DMS 273 (cell line): ENCODE measurements at regions not wholly inside any gene's neighbourhood (a gene's known extent, or its start where the extent isn't known, plus 50 kb on each side); places are given as distances from the start of the nearest gene placed in this dataset.
A peak's percentile ranks its signal among the peaks of the same experiment; 100 is the strongest.

Experiments used
- DNase-seq: peaks from one replicate; lab custom pipeline; 2025; ENCODE audit not compliant: unreplicated experiment; lab: John Stamatoyannopoulos, UW

DNA sequence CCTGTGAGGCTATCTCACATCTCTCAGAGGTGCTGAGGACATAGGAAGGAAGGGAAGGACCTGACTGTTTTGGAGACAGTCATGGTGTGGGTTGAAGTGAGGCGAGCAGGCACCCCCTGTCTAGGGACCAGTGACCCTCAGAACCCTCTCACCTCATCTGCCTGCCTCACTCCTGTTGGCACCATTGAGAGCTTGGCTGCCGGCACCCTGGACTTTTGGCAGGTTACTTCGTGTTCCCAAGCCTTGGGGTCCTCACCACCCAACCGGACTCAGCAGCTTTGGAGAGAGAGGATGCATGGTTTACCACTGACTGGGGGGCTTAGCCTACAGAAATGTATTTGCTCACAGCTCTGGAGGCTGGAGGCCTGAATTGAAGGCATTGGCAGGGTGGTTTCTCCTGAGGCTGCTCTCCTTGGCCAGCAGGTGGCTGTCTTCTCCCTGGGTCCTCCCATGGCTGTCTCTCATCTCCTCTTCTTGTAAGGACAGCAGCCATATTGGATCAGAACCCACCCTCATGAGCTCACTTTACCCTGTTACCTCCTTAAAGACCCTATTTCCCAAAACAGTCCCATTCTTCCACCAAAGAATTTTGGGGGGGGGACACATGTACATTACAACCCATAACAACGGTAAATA is 142.0 kb downstream of the TSN start:
- peak; percentile 81 for DNase-seq

DNA sequence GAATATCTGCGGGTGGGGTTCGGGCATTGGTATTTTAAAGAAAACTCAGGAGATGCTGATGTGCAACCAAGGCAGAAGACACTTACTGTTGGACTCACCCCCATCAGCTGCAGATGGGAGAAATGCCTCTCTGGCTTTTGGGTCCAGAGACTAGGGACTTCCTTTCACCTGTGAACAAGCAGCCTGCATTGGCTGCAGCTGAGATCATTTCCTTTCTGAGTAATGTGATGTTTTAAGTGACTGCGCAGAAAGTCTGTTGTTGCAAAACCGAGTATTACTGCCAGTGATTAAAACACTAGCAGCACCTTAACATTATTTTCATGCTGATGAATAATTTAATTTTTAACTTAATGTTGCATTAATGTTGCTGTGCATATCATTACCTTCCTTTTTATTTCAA is 143.0 kb downstream of the TSN start:
- no peak for DNase-seq

DNA sequence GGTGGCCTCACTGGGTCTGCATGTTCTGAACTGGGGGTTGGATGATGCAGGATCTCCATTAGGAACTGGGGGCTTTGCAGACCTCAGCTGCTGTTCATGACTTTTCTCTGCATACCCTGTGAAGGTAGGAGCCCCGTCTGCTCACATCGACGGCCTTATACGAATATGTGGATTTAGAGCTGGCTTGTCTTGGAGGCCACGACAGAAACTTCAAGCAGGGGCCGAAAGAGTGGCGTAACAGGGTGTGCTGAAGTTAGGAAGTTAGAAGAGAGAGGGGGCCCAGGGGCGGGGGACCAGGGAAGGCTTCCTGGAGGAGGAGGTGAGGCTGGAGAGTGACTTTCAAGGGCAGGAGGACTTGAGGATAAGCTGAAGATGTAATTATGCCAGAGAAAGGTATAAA is 144.9 kb downstream of the TSN start:
- DNase-seq: no peak

DNA sequence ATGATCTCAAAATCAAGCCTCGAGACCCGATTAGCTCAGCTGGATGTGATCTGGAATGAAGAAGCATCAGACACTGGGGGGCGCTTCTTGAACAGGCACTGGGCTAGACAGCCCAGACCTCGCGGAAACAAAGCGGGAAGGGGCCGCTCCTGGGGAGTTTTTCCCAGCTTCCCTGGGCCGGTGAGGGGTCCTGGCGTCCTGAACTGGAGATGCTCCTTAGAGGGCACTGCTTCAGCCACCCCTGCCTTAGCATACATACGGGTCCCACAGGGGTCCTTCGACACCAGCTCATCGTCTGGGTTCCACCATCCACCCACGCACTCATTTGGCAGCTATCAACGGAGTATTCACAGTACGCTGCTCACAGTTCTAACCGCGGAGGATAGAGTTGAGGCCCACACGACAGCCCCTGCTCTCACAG is 146.7 kb downstream of the TSN start:
- peak; percentile 17 for DNase-seq

DNA sequence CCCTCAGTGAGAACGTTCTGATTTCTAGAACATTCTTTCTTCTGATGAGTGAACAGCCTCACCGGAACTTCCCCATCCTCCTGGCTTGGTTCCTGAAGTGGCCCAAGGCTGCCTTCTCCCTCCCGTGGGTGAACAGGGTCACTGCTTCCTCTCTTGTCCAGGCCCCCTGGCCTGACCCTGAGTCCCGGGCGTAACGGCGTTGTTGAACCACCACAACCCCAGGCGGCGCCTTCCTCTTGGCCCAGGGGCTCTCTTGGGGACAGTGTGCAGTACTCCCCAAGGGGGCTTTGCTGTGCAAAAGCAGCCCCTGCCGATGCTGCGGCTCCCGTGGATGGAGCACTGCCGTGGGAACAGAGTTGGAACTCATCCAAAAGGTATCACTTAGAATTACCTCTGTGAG is 147.2 kb downstream of the TSN start:
- DNase-seq: no peak

DNA sequence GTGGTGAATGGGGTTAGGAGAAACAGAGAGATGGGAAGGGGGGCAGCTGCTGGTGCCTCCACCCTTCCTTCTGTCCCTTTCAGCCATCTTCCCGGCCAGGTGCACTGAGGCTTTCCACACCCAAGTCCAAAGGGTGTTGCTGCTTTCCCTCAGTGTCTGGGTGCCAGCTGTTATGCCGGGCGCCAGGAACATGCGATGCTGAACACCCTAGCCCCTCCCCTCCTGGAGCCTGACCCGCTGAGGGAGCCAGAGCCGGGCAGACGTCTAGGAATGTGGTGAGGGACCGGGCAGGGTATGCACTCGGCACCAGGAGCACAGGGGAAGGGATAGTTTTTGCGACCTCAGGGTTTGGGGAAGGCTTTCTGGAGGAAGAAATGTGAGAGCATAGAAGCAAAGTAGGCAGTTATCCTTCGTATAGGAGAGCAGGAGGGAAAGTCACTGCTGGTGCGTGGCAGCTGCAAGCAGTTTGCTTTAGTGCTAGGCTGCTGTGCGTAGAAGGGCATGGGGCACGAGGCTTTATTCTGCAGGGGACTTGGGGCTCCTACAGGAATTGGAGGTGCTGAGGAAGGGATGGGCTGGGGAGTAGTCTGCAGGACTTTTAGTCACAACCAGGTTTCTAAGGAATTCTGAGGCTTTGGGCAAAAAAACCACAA is 147.7 kb downstream of the TSN start:
- peak; percentile 76 for DNase-seq

DNA sequence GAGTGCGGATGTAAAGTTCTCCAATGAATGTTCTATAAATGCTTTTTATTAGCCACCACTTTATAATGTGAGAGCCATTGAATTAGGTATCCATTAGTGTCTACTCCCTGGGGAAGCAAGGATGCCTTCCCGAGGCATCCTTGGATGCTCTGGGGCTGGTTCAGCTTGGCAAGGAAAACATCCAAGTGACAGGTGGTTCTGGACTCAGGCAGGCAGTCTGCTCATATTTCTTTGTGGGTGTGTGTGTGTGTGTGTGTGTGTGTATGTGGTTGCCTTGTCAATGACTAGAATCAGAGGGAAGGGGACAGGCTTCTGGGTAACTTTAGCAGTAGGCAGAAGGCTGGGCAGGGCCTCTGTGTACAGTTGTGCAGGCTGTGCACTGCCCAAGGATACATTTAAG is 149.2 kb downstream of the TSN start:
- peak; percentile 57 for DNase-seq

DNA sequence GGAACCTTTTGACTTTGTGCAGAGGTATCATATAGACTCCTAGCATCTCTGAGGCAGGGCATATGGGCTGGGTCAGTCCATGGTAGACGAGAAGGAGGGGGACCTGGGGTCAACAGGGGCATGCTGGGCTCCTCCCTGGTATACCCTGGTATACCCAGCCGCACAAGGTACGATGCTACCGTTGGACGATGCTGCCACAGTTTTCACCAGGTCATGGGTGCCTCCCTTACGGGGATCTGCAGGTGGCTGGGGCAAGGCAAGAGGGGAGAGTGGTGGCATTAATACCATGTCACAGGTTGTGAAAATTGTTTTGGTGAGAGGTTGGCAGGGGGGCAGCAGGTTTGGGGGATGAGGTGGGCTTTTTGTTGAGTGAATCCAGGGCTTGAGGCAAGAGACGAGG is 149.8 kb downstream of the TSN start:
- DNase-seq: no peak

DNA sequence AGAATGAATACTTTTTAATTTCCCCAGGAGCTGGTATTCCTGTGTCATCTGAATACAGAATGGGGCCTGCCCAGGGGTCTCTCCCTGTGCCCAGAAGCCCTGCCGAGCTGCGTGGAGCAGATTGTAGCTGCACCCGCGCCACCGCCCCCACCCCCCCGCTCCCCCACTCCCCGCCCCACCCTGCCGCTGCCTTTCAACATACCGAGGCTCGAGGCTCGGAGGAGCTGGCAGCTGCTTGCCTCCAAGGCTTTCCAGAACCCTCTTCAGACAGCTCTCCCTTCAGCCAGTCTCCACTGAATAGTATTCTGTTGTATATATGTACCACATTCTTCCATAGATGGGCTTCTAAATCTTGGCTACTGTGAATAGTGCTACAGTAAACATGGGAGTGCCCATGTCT is 150.7 kb downstream of the TSN start:
- no peak for DNase-seq

DNA sequence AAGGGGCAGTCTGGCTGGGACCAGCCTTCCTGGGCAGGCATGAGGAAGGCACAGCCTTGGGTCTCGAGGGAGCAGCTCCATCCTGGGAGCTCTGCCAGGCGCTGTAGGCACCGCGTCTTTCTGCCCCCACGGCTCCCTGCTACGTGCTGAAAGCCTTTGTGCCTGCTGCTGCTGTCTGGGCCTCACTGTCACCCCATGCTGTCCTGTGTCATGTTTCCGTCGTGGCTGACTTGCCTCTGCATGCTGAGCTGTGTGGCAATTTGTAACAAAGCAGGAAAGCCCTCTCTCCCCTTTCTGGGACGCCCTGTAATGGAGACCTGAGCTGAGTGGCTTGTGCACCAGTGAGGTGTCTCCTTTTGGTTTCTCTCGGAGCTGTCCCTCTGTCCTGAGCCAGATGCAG is 152.5 kb downstream of the TSN start:
- DNase-seq: peak; percentile 58

DNA sequence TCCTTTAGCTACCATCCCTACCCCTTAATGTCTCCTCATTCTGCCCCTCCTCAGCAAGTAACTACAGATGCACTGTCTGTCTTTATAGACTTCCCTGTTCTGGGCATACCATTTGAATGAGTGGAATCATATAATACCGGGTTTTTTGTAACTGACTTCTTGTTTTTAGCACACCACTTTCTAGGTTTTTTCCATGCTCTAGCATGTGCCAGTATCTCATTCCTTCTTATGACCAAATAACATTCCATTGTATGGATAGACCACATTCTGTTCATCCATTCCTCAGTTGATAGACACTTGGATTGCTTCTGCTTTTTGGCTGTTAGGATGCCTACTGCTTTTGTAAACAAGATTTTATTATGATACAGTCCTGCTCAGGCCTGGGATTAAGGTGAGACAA is 154.7 kb downstream of the TSN start:
- DNase-seq: no peak

DNA sequence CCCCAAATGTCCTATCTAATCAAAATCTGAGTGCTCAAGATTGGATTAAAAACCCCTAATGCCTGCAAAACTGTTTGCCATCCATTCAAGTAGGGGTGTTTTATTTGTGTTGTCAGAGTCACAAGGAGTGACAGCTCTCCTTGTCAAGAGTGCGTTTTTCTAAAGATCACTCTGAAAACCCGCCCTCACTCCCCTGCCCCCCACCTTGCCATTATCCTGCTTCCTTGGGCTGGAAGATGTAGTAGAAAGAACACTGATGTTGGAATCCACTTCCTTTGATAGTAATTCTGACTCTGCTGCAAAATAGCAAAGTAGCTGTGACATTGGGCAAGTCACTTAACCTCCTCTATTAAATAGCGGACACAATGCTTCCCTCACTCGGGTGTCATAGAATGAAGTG is 155.6 kb downstream of the TSN start:
- no peak for DNase-seq

DNA sequence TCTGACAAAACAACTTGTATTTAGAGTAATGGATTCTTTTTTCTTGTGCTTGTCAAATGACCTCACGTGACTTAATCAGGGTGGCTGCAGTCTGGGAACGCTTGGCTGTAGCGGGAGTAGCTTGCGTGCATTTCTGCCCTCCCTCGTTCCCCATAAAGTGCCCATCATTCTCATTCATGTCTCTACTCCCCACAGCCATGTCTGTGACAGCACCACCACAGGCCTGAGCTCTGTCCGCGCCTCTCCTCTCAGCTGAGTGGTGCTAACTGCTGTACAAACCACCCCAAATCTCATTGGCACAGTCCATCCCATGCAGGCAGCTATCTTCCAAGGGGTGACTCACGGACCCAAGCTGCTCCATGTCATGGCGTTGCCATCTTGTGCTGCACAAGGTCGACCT is 161.7 kb downstream of the TSN start:
- no peak for DNase-seq

DNA sequence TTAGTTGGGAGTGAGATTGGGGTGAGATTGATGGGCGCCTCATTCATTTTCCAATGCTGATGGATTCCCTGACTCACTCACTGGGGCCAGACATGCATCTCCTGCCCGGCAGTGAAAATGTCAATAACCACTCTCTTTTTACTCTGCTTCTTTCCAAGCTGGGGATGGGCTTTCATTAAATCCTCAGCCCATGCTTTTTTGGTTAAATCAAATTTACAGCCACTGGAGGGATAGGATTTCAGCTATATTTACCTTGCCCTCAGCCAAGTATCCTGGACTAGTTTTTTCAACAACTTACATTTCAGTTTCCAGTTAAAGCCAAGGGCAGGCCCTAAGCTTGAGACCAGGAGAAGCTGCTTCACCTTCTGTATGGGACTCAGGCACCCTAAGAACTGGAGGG is 162.8 kb downstream of the TSN start:
- DNase-seq: no peak

DNA sequence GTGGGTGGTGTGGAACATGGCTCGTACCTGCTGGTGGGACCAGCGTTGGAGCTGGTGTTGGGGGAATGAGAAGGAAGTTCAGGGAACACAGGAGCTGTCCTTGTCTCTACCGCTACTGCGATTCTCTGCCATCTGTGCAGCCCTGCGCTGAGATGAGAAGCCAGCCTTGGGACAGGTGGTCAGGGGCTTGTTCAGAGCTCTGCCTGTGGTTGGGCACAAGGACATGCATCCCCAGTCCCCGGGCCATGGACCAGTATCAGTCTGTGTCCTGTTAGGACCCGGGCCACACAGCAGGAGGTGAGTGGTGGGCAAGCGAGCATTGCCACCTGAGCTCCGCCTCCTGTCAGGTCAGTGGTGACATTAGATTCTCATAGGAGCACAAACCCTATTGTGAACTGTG is 164.4 kb downstream of the TSN start:
- no peak for DNase-seq

DNA sequence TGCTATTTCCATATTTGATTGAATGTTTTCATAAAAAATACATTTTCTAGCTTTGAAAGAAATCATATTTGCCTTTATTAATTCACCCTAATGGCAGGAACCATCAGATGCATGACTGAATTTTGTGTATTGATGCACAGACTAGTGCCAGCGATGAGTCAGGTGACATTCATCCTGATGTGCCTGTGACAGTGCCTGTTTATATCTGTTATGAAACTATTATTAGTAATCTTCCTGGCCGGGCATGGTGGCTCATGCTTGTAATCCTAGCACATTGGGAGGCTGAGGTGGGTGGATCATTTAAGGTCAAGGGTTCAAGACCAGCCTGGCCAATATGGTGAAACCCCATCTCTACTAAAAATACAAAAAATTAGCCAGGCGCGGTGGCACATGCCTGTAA is 170.0 kb downstream of the TSN start:
- no peak for DNase-seq

DNA sequence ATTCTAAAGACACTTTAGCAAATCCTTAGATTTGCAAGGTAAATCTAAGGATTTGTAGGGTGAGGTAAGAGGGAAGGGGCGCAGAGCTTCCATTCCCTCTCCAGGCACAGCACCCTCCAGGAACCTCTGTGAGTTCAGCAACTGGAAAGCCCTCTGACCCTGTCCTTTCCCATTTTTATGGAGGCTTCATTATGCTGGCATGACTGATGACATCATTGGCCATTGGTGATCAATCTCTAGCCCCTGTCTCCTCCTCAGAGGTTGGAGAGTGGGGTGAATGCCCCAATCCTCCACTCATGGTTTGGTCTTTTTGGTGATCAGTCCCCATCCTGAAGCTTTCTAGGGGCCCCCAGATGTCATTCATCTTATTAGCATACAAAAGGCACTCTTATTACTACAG is 187.8 kb downstream of the TSN start:
- no peak for DNase-seq

DNA sequence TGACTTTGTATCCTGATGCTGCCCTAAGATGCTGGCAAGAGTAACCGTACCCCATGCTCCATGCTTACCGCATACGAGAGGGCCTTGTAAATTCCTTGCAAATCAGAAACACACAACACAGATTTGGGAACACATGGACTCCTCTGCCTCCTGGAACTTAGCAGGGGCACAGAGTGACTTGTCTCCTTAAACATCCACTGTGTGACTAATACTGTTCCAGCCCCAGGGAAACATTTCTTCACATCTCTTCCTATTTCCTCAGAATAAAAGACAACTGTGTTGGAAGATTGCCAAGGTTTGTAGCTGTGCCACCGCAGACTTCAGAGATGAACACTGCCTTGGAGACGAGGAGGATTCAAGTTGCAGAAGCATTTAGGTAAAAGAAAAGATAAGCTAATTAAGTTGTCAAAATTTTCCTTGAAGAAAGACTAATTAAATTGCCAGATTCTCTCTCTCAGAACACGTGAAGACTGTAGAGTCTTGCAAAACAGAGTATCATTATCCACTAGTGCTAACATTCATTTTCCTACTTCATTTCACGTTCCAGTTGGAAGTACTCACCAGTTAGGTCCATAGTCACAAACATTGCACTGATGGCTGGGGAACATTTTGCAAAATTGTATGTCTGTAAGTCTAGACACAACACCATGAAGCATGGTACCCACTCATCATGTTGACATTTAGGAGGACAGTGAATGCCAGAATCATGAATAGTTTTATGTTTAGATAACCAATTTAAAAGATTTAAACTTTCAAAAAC is 188.8 kb downstream of the TSN start:
- peak; percentile 28 for DNase-seq

DNA sequence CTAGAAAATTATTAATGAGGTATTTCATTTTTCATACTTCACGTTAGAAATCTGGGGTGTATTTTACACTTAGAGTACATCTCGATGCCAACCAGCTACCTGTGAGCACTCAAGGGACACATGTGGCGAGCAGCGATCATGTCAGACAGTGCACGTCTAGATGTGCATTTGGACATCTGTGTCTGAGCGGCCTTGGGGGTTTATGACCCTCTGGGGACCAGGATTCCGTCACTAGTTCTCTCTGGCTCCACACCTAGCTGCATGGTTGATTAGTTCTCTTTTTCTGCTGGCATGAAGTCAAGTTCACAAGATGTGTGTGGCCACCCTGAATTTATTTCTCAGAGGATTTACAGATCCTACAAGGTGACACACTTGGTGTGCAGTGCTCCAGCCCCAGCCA is 192.2 kb downstream of the TSN start:
- DNase-seq: peak; percentile 61

DNA sequence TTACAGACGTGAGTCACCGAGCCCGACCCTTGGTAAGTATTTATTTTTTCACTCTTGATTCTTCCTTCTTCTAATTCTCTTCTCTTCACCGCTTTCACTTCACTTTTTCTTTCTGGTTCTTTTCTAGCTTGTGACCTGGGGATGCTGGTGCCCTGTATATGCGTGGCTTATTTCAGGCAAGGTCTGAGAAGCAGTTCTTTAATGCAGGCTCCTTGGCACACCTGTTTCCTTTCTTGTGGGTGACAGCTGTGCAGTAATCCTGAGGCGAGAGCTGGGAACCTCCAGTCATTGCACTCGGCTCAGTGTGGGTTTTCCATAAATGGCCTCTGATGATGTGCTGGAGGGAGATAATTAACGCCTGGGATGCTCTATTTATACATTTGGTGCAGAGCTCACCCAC is 193.8 kb downstream of the TSN start:
- DNase-seq: peak; percentile 37

DNA sequence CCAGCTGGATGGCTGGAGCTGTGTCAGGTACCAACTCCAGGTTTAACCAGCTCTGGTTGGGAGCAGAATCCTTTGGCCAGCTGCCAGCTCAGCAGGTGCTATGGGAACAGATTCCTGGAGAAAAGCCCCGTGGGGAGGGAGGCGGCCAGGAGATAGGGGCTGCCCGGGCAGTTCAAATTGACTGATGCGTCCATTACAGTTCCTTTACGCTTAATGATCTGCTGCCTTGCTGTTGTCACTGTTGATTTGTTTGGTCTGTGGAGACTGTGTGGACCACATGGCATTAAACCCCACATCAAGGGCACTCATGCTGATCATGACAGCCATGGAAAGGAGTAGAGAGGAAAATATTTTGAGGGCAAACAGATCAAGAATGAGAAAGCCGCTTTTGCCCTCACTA is 200.0 kb downstream of the TSN start:
- peak; percentile 48 for DNase-seq

DNA sequence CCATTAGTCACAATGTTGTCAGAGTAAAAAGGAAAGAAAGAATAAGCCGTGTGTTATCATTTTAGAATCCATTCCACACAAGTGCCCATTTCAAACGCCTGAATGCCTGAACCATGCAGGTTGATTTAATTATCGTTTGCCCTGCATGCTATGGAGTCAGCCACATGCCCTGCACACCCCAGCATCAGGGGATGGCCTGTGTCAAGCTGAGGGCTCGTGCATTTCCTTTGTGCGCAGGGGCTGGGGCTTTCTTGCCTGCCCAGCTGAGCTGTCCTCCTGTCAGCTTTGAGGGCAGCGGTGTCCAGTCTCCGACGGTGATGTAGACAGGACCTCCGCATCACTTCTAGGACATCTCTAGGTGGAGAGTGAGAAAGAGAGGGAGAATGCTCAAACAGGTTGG is 200.4 kb downstream of the TSN start:
- no peak for DNase-seq
